SK-N-SH (cell line): ENCODE measurements at regions not wholly inside any gene's neighbourhood (a gene's known extent, or its start where the extent isn't known, plus 50 kb on each side); places are given as distances from the start of the nearest gene placed in this dataset.

Source experiments
- CTCF ChIA-PET: fragments of 300-600, 350-600 bp; formaldehyde crosslinking; extraction: SDS; loops from one replicate; lab custom pipeline; 2021; lab: Yijun Ruan, JAX
- POLR2A ChIA-PET: fragments of 350-600 bp; sonication (Branson Sonifier 250); formaldehyde crosslinking; extraction: SDS; loops from one replicate; lab custom pipeline; 2020; ENCODE audit warnings: antibody characterized with exemption, inconsistent platforms; lab: Yijun Ruan, JAX
- DNase-seq: peaks from one replicate; pipeline ENCODE4 v3.0.0; 2012
- H2AFZ ChIP-seq: fragments of 200-600 bp; sonication (generic); 2 replicates; pipeline ENCODE4 v1.8.1; 2016; ENCODE audit warnings: antibody characterized with exemption, mild to moderate bottlenecking, low read depth
- H3F3A ChIP-seq: fragments of 200-600 bp; sonication (generic); replicated peaks from 2 replicates; pipeline ENCODE3; 2016; ENCODE audit warnings: antibody characterized with exemption, mild to moderate bottlenecking; ENCODE audit not compliant: insufficient read depth
- H3K27ac ChIP-seq, 2 experiments: fragments of 200-500 bp in 1 of 2; fragments of 200-600 bp in 1 of 2; sonication (Bioruptor generic) in 1 of 2; sonication (generic), shearing (Covaris generic) in 1 of 2; 2 replicates each; pipeline versions ENCODE4 v1.5.1 to v1.6.1; 2014 to 2016; ENCODE audit warnings: low read depth in 2 of 2, inconsistent platforms in 1 of 2, low read length in 1 of 2, mild to moderate bottlenecking in 1 of 2, mixed read lengths in 1 of 2
- H3K27me3 ChIP-seq: fragments of 200-600 bp; sonication (generic), shearing (Covaris generic); 2 replicates; pipeline ENCODE4 v1.6.1; 2016; ENCODE audit warnings: mixed run types; ENCODE audit not compliant: insufficient read depth
- H3K36me3 ChIP-seq, 2 experiments: fragments of 200-500 bp in 1 of 2; fragments of 200-600 bp in 1 of 2; sonication (Bioruptor generic) in 1 of 2; sonication (generic) in 1 of 2; replicated peaks in 1 of 2; 2 replicates each; pipeline versions ENCODE3 to v1.5.1; 2014 to 2016; ENCODE audit warnings: low read length in 1 of 2, mild to moderate bottlenecking in 1 of 2; ENCODE audit not compliant: insufficient read depth in 2 of 2, control insufficient read depth in 1 of 2
- H3K4me1 ChIP-seq, 2 experiments: fragments of 200-500 bp in 1 of 2; fragments of 200-600 bp in 1 of 2; sonication (Bioruptor generic) in 1 of 2; sonication (generic), shearing (Covaris generic) in 1 of 2; 2 replicates each; pipeline versions ENCODE4 v1.5.1 to v1.6.1; 2014 to 2016; ENCODE audit warnings: low read depth in 1 of 2, low read length in 1 of 2, mixed run types in 1 of 2; ENCODE audit not compliant: insufficient read depth in 2 of 2, control insufficient read depth in 1 of 2
- H3K4me2 ChIP-seq: fragments of 200-600 bp; sonication (generic), shearing (Covaris generic); 2 replicates; pipeline ENCODE4 v1.6.1; 2017; ENCODE audit warnings: mixed run types
- H3K4me3 ChIP-seq, 2 experiments: fragments of 200-500 bp in 1 of 2; fragments of 200-600 bp in 1 of 2; sonication (Bioruptor generic) in 1 of 2; sonication (generic), shearing (Covaris generic) in 1 of 2; 2 replicates each; pipeline versions ENCODE4 v1.5.1 to v1.8.1; 2014 to 2016; ENCODE audit warnings: low read depth in 2 of 2, inconsistent platforms in 1 of 2, low read length in 1 of 2, mild to moderate bottlenecking in 1 of 2, mixed read lengths in 1 of 2, moderate library complexity in 1 of 2
- H3K79me2 ChIP-seq: fragments of 200-600 bp; sonication (generic); 2 replicates; pipeline ENCODE4 v1.8.1; 2017; ENCODE audit warnings: mild to moderate bottlenecking; ENCODE audit not compliant: insufficient read depth
- H3K9ac ChIP-seq: fragments of 200-600 bp; sonication (generic); 2 replicates; pipeline ENCODE4 v1.6.1; 2017; ENCODE audit warnings: mixed run types
- H3K9me2 ChIP-seq: fragments of 200-600 bp; sonication (generic); 2 replicates; pipeline ENCODE4 v1.6.1; 2017; ENCODE audit warnings: mixed run types
- H3K9me3 ChIP-seq: fragments of 200-600 bp; sonication (generic); 2 replicates; pipeline ENCODE4 v1.6.1; 2017; ENCODE audit warnings: mixed run types, mild to moderate bottlenecking, moderate library complexity
- H4K20me1 ChIP-seq: fragments of 200-600 bp; sonication (generic); 2 replicates; pipeline ENCODE4 v1.6.1; 2017; ENCODE audit warnings: mild to moderate bottlenecking, mixed run types; ENCODE audit not compliant: insufficient read depth
- CTCF ChIP-seq: fragments of 200-600 bp; sonication (generic); IDR thresholded peaks from 2 replicates; pipeline ENCODE4 v1.6.1; 2017; ENCODE audit warnings: antibody characterized with exemption, mild to moderate bottlenecking, moderate library complexity
- EP300 ChIP-seq, 2 experiments: IDR thresholded peaks; 2 replicates each; pipeline versions ENCODE4 v1.4.0 to v1.6.1; 2012; ENCODE audit warnings: borderline replicate concordance in 1 of 2, low read depth in 1 of 2, low read length in 1 of 2
- FOSL2 ChIP-seq: IDR thresholded peaks from 2 replicates; pipeline ENCODE4 v1.4.0; 2012; ENCODE audit warnings: low read depth, mild to moderate bottlenecking, moderate library complexity, borderline replicate concordance
- GABPA ChIP-seq: IDR thresholded peaks from 2 replicates; pipeline ENCODE4 v1.4.0; 2012; ENCODE audit warnings: low read depth, mild to moderate bottlenecking
- GATA2 ChIP-seq: sonication (generic); formaldehyde crosslinking; IDR thresholded peaks from 2 replicates; pipeline ENCODE4 v1.5.0; 2020; ENCODE audit warnings: mild to moderate bottlenecking, missing genetic modification reagents
- IRF3 ChIP-seq: fragments of 150-350 bp; IDR thresholded peaks from 2 replicates; pipeline ENCODE4 v1.6.1; 2016; ENCODE audit warnings: mild to moderate bottlenecking, low read depth, low read length
- JUND ChIP-seq: IDR thresholded peaks from 2 replicates; pipeline ENCODE4 v1.4.0; 2012
- MAX ChIP-seq: IDR thresholded peaks from 2 replicates; pipeline ENCODE4 v1.4.0; 2012; ENCODE audit warnings: low read depth
- MEF2A ChIP-seq: IDR thresholded peaks from 2 replicates; pipeline ENCODE4 v1.4.0; 2012; ENCODE audit warnings: low read depth, borderline replicate concordance
- MXI1 ChIP-seq: IDR thresholded peaks from 2 replicates; pipeline ENCODE4 v1.6.1; 2012; ENCODE audit warnings: mild to moderate bottlenecking, low read depth, low read length, improper control_type of control experiment
- RAD21 ChIP-seq: IDR thresholded peaks from 2 replicates; pipeline ENCODE4 v1.6.1; 2012; ENCODE audit warnings: mild to moderate bottlenecking, low read length
- RCOR1 ChIP-seq: fragments of 150-350 bp; IDR thresholded peaks from 2 replicates; pipeline ENCODE4 v1.6.1; 2017; ENCODE audit warnings: antibody characterized with exemption, low read length
- REST ChIP-seq: IDR thresholded peaks from 2 replicates; pipeline ENCODE4 v1.6.1; 2012; ENCODE audit warnings: mild to moderate bottlenecking, low read depth, low read length, moderate library complexity
- TCF12 ChIP-seq: IDR thresholded peaks from 2 replicates; pipeline ENCODE4 v1.4.0; 2012
- TEAD4 ChIP-seq: IDR thresholded peaks from 2 replicates; pipeline ENCODE4 v1.4.0; 2012; ENCODE audit warnings: mild to moderate bottlenecking, borderline replicate concordance; ENCODE audit not compliant: insufficient read depth
- USF2 ChIP-seq: fragments of 150-350 bp; IDR thresholded peaks from 2 replicates; pipeline ENCODE4 v1.6.1; 2017; ENCODE audit warnings: antibody characterized with exemption, low read length, low read depth, borderline replicate concordance
- ZBTB33 ChIP-seq: IDR thresholded peaks from 2 replicates; pipeline ENCODE4 v1.4.0; 2012; ENCODE audit warnings: low read depth, borderline replicate concordance
- WGBS: methylation state at CpG from one replicate; pipeline ENCODE4 v1.1.6; 2017; ENCODE audit warnings: low lambda C conversion rate; 5-methylcytosine and 5-hydroxymethylcytosine counted together

GRCh38 chr10:33074443-33074842 lies 116.4 kb upstream of the ITGB1 start:
- no peak for TF ChIP-seq GABPA
- no peak for TF ChIP-seq MEF2A
- TF ChIP-seq JUND, result no peak
- no peak for TF ChIP-seq USF2
- Histone ChIP-seq H3K9me3 (no peaks in the 10 kb centered on the region), H3K27me3 (no peaks in the 10 kb centered on the region), H3K9ac (no peak overlapping the region), H3K4me3 (no peak overlapping the region), H3F3A (no peaks in the 10 kb centered on the region), H3K9me2 (no peaks in the 10 kb centered on the region), H3K36me3 (no peaks in the 10 kb centered on the region), H2AFZ (no peak overlapping the region), H3K4me2 (no peak overlapping the region), H3K79me2 (no peaks in the 10 kb centered on the region), H3K27ac (no peak overlapping the region), H4K20me1 (no peaks in the 10 kb centered on the region), H3K4me1 (no peaks in the 10 kb centered on the region)
- ChIA-PET CTCF (no interaction called here), POLR2A (no interaction called here)
- WGBS, result 72% methylated on average over 3 of the region's 3 CpGs
- DNase-seq, result no peak

DNA sequence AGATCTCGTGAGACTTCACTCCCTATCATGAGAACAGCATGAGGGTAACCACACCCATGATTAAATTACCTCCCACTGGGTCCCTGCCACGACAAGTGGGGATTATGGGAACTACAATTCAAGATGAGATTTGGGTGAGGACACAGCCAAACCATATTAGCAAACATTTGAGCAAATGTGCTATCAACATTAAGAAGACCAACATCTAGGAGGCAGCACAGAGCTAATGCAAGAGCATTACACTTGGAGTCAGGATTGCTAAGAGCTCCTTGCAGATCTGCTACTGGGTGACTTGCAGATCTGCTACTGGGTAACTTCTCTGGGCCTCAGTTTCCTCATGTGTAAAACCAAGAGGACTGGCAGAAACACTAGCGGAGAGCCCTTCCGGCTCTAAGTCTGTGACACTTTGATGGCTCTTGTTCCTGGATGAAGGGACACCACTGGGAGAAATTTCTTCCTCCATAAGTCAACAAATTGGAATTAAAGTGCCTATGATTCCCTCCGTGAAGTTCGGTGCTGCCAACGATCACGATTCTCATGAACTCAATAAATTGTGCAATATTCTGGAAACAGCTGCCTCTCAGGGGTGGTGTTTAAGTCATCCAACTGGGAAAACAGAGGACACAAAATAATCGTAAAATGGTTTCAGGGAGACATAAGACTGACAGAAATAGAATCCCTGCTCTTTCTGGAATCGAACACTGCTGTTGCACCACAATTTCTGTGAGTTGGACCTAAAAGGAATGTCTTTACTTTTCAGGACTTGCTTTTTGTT lies 115.8 kb upstream of the ITGB1 start:
- DNase-seq, result no peak
- Histone ChIP-seq H3K4me3 (no peak overlapping the region), H3K9me2 (no peaks in the 10 kb centered on the region), H3K4me1 (no peaks in the 10 kb centered on the region), H3K4me2 (no peak overlapping the region), H2AFZ (no peak overlapping the region), H3K9me3 (no peaks in the 10 kb centered on the region), H3K27ac (no peak overlapping the region), H4K20me1 (no peaks in the 10 kb centered on the region), H3F3A (no peaks in the 10 kb centered on the region), H3K27me3 (no peaks in the 10 kb centered on the region), H3K79me2 (no peaks in the 10 kb centered on the region), H3K36me3 (no peaks in the 10 kb centered on the region), H3K9ac (no peak overlapping the region)
- 83% methylated on average over 10 of the region's 10 CpGs for WGBS
- ChIA-PET CTCF (no interaction called here), POLR2A (no interaction called here)
- TF ChIP-seq ZBTB33 (no peak), CTCF (no peak), RCOR1 (no peak), REST (no peak), JUND (no peak), MXI1 (no peak), IRF3 (no peak), EP300 (IDR thresholded peaks at IDR 0.05; ENCODE audit: borderline replicate concordance in 1 of 2, low read depth in 1 of 2, low read length in 1 of 2) (no peak), GATA2 (CRISPR knock-in tag) (no peak), MAX (no peak), TCF12 (no peak), FOSL2 (no peak), GABPA (no peak), TEAD4 (no peak), RAD21 (no peak)
